Lower lobe of right lung (tissue), 2 donors: ENCODE measurements at regions not wholly inside any gene's neighbourhood (a gene's known extent, or its start where the extent isn't known, plus 50 kb on each side); places are given as distances from the start of the nearest gene placed in this dataset.

Experiments used
- ATAC-seq, 2 donors: fragments of 200-7000 bp; cut with Tn5 transposase; one replicate each; pipeline ENCODE4 v1.9.1; 2020 to 2022; ENCODE audit warnings: mild to moderate bottlenecking in 2 of 2, moderate library complexity in 2 of 2
- DNase-seq: peaks from one replicate; pipeline ENCODE4 v3.0.0-alpha.2; 2020
- H3K27ac ChIP-seq: fragments of 200-600 bp; one replicate; pipeline ENCODE4 v1.8.0; 2022
- H3K27me3 ChIP-seq: fragments of 200-600 bp; one replicate; pipeline ENCODE4 v1.8.0; 2022; ENCODE audit warnings: low read depth
- H3K36me3 ChIP-seq: fragments of 200-600 bp; one replicate; pipeline ENCODE4 v1.8.0; 2022; ENCODE audit warnings: mild to moderate bottlenecking
- H3K4me1 ChIP-seq: fragments of 200-600 bp; one replicate; pipeline ENCODE4 v1.8.0; 2022
- H3K4me3 ChIP-seq: fragments of 200-600 bp; one replicate; pipeline ENCODE4 v1.8.0; 2022; ENCODE audit warnings: mild to moderate bottlenecking
- H3K9me3 ChIP-seq: fragments of 200-600 bp; one replicate; pipeline ENCODE4 v1.8.0; 2022
- intact Hi-C: fragments of 100-400 bp; cut with DNase I; formaldehyde crosslinking; loops from one replicate; pipeline ENCODE4 v1.11.0; 2022
- TF ChIP-seq, protein P1 (sequence below): fragments of 200-600 bp; IDR thresholded peaks from one replicate; pipeline ENCODE4 v1.8.0; 2022; ENCODE audit warnings: antibody characterized with exemption, mild to moderate bottlenecking
- donor health status: DM: no; HTN: yes; CAD: no; lungs with severe emphysema.

DNA sequence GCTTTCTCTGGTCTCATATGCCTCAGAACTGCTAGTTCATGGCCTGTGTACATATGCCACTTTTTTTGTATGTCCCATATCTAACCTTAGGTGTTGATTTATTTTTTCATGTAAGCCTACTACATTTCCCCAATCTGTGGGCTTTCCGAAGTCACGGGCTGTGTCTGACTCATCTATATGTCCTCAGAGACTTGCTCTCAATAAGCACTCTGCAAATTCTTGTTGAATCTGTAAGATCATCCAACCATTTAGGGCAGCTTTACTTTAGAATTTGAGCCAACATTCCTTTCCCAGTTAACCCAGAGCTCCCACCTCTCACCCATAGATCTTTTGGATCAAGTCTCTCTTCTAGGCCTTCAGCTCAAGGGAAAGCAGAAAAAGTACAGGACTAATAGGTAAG is 263.4 kb downstream of the SEC61B start:
- TF ChIP-seq, protein P1, sequence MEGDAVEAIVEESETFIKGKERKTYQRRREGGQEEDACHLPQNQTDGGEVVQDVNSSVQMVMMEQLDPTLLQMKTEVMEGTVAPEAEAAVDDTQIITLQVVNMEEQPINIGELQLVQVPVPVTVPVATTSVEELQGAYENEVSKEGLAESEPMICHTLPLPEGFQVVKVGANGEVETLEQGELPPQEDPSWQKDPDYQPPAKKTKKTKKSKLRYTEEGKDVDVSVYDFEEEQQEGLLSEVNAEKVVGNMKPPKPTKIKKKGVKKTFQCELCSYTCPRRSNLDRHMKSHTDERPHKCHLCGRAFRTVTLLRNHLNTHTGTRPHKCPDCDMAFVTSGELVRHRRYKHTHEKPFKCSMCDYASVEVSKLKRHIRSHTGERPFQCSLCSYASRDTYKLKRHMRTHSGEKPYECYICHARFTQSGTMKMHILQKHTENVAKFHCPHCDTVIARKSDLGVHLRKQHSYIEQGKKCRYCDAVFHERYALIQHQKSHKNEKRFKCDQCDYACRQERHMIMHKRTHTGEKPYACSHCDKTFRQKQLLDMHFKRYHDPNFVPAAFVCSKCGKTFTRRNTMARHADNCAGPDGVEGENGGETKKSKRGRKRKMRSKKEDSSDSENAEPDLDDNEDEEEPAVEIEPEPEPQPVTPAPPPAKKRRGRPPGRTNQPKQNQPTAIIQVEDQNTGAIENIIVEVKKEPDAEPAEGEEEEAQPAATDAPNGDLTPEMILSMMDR: no peak
- Histone ChIP-seq H3K27ac (no peak overlapping the region), H3K4me1 (no peaks in the 10 kb centered on the region), H3K36me3 (no peaks in the 10 kb centered on the region), H3K4me3 (no peak overlapping the region), H3K9me3 (no peaks in the 10 kb centered on the region), H3K27me3 (no peaks in the 10 kb centered on the region)
- DNase-seq: no peak
- intact Hi-C loops: no loop called here
- no peak for ATAC-seq

DNA sequence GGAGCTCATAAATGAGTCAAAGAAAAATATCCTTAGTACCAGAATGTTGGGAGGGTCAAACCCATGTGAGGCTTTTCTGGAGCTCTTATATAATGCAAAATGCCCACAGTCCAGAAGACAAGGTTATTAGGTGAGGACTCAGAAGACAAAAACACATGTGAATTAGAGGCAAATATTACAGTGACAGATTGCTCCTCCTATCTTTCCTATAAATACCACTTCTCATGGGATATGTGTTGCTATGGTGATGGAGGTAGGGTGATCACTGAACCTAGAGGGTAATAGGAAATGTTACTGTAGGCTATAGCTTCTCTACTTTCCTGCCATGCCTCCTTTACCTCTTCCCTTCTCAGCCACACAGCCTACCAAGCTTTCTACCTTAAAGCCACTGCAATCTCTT is 264.6 kb downstream of the SEC61B start:
- Histone ChIP-seq H3K4me1 (no peaks in the 10 kb centered on the region), H3K36me3 (no peaks in the 10 kb centered on the region), H3K27ac (no peak overlapping the region), H3K9me3 (no peaks in the 10 kb centered on the region), H3K27me3 (no peaks in the 10 kb centered on the region), H3K4me3 (no peak overlapping the region)
- DNase-seq: no peak
- intact Hi-C loops: no loop called here
- TF ChIP-seq, protein P1: no peak
- ATAC-seq: no peak

DNA sequence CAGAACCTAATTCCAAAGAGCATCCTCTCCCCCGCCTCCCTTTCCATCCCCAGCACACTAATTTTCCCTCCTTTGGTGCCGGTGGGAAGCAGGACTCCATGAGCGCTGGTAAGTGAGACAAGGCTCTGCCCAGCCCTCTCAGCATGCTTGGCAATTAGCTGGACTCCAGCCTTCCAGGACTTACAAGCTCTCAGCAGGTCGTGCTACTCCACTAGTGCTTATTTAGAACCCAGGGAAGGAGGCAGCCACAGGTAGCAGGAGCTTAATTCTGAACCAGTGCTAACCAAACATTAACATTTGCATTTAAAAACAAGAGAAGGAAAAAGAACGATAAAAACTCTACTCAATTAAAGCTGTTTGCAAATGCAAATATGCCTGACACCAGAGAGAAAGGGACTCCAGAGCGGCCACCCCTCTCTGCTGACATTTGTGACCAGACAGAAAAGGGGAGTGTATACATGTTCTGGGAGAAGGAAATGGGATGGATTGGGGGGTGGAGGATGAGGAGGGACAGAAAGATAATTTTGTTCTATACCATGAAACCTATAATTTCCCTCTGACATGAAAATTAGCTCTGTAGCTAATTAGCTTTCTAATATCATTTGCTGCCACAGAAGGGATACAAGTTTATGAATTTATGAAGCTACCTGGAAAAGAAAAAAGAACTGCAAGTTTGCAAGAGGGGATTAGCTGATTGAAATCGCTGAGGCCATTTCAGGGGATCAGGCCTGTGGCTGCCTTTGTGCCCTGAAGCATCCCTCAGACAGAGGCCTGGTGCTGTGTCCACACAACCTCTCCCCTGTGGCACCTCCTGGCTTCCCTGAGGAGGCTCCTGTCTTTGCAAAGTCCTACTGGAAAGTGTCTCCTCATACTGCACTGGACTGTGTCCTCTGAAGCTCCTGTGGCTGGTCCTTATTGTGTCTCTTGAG is 266.3 kb downstream of the SEC61B start:
- ATAC-seq (no peak), DNase-seq (no peak)
- no peak overlapping the region for H3K27ac ChIP-seq
- H3K4me3 ChIP-seq: no peak overlapping the region
- H3K36me3 ChIP-seq: no peaks in the 10 kb centered on the region
- TF ChIP-seq, protein P1: no peak
- H3K27me3 ChIP-seq: no peaks in the 10 kb centered on the region
- no peaks in the 10 kb centered on the region for H3K4me1 ChIP-seq
- no peaks in the 10 kb centered on the region for H3K9me3 ChIP-seq
- intact Hi-C loops: no loop called here

DNA sequence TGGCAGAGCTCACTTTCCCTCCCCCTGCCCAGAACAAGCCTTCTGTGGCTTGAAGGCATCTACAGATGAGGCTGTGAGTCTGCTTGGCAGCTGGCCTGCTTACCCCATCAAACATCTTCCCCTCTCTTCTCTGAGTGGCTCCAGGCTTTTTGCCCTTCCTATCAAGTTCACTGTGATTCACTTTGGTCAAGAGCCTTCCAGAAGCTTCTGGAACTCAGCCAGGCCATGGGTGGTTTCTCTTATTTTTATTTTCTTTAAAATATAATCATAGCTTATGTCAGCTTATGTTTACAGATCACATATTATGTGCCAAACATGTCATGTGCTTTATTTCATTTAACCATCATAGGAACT is 267.0 kb downstream of the SEC61B start:
- DNase-seq (no peak), ATAC-seq (no peak)
- TF ChIP-seq, protein P1: no peak
- Histone ChIP-seq H3K27ac (no peak overlapping the region), H3K27me3 (no peaks in the 10 kb centered on the region), H3K9me3 (no peaks in the 10 kb centered on the region), H3K4me3 (no peak overlapping the region), H3K36me3 (no peaks in the 10 kb centered on the region), H3K4me1 (no peaks in the 10 kb centered on the region)
- intact Hi-C loops: no loop called here

DNA sequence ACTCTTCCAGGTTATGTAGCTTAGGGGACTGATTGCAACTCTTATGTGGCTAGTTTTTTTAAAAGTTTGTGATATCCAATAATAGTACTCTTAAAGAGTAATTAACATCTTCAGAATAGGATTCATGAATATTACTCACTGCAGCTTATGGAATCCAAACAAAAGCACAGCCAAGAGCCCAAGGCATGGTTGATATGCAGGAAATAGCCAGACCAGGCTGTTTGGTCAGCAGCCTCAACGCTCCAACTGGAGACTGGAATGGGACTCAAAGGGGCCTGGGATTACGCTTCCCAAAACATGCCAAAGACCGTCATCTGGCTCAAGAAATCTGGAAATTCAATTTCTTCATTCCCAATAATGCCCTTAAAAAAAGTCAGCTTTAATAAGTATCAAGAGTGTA is 268.6 kb downstream of the SEC61B start:
- no peaks in the 10 kb centered on the region for H3K36me3 ChIP-seq
- H3K4me1 ChIP-seq: no peaks in the 10 kb centered on the region
- intact Hi-C loops: no loop called here
- no peaks in the 10 kb centered on the region for H3K9me3 ChIP-seq
- DNase-seq (no peak), ATAC-seq (no peak)
- TF ChIP-seq, protein P1: no peak
- H3K27ac ChIP-seq: no peak overlapping the region
- H3K27me3 ChIP-seq: no peaks in the 10 kb centered on the region
- H3K4me3 ChIP-seq: no peak overlapping the region
